Fibroblast of peridontal ligament (primary cell): ENCODE measurements at regions not wholly inside any gene's neighbourhood (a gene's known extent, or its start where the extent isn't known, plus 50 kb on each side); places are given as distances from the start of the nearest gene placed in this dataset.
"Not testable (repeated sequence)": the region's sequence is repeated elsewhere in the genome, so short reads cannot be mapped to it uniquely, and the experiment has no call there.

Source experiments
- DNase-seq: peaks from one replicate; pipeline ENCODE4 v3.0.0-alpha.2; 2010; ENCODE audit errors: extremely low read depth

GRCh38 chr1:227508431-227508830, 54.9 kb upstream of the ZNF678 start:
- no peak for DNase-seq

- DNase-seq, result not testable (repeated sequence)
Measured at GRCh38 chr1:227506490-227507393, 56.6 kb upstream of the ZNF678 start.

GRCh38 chr1:227496045-227496444, 67.3 kb upstream of the ZNF678 start:
- DNase-seq, result not testable (repeated sequence)

- DNase-seq, result not testable (repeated sequence)
Measured at GRCh38 chr1:227493863-227494551, 69.3 kb upstream of the ZNF678 start.

GRCh38 chr1:227490478-227490877, 72.9 kb upstream of the ZNF678 start:
- no peak for DNase-seq

GRCh38 chr1:227490001-227490400, 73.4 kb upstream of the ZNF678 start:
- no peak for DNase-seq

- no peak for DNase-seq
Measured at GRCh38 chr1:227489572-227489971, 73.8 kb upstream of the ZNF678 start.

GRCh38 chr1:227487606-227488005, 75.8 kb upstream of the ZNF678 start:
- no peak for DNase-seq

GRCh38 chr1:227486559-227486958, 76.8 kb upstream of the ZNF678 start:
- no peak for DNase-seq

- no peak for DNase-seq
Measured at GRCh38 chr1:227482023-227482299, 81.4 kb upstream of the ZNF678 start.

- not testable (repeated sequence) for DNase-seq
Measured at GRCh38 chr1:227474072-227474471, 89.3 kb upstream of the ZNF678 start.

- DNase-seq, result no peak
Measured at GRCh38 chr1:227472772-227473171, 90.6 kb upstream of the ZNF678 start.

- DNase-seq, result no peak
Measured at GRCh38 chr1:227470688-227471087, 92.7 kb upstream of the ZNF678 start.

GRCh38 chr1:227469708-227470107, 93.6 kb upstream of the ZNF678 start:
- no peak for DNase-seq

- no peak for DNase-seq
Measured at GRCh38 chr1:227466039-227466645, 97.2 kb upstream of the ZNF678 start.

- DNase-seq, result no peak
Measured at GRCh38 chr1:227465256-227465655, 98.1 kb upstream of the ZNF678 start.

GRCh38 chr1:227459977-227460376, 103.4 kb upstream of the ZNF678 start:
- no peak for DNase-seq

- no peak for DNase-seq
Measured at GRCh38 chr1:227459326-227459841, 104.0 kb upstream of the ZNF678 start.

- no peak for DNase-seq
Measured at GRCh38 chr1:227454686-227455085, 108.7 kb upstream of the ZNF678 start.

GRCh38 chr1:227453631-227454355, 109.6 kb upstream of the ZNF678 start:
- DNase-seq, result no peak

- DNase-seq, result no peak
Measured at GRCh38 chr1:227451954-227452353, 111.4 kb upstream of the ZNF678 start.

GRCh38 chr1:227451057-227451456, 112.3 kb upstream of the ZNF678 start:
- DNase-seq, result no peak
